Right lobe of liver (tissue), 6 donors: ENCODE measurements at regions not wholly inside any gene's neighbourhood (a gene's known extent, or its start where the extent isn't known, plus 50 kb on each side); places are given as distances from the start of the nearest gene placed in this dataset.

Experiments used
- ATAC-seq, 4 donors: fragments of 200-7000 bp; cut with Tn5 transposase; one replicate each; pipeline ENCODE4 v1.9.1; 2020; ENCODE audit warnings: mild to moderate bottlenecking in 4 of 4, moderate library complexity in 4 of 4
- DNase-seq, 3 donors: peaks; one replicate each; pipeline ENCODE4 v3.0.0-alpha.2; 2020
- H3K27ac ChIP-seq, 3 donors: fragments of 200-600 bp; one replicate each; pipeline ENCODE4 v1.8.0; 2022
- H3K27me3 ChIP-seq, 2 donors: fragments of 200-600 bp; one replicate each; pipeline ENCODE4 v1.8.0; 2022
- H3K36me3 ChIP-seq, 4 donors: fragments of 200-600 bp; sonication (generic) in 1 of 4; one replicate each; pipeline versions ENCODE4 v1.5.1 to v1.8.0; 2017 to 2022; ENCODE audit warnings: control low read depth in 1 of 4
- H3K4me1 ChIP-seq, 4 donors: fragments of 200-600 bp; sonication (generic) in 1 of 4; one replicate each; pipeline versions ENCODE4 v1.5.1 to v1.8.0; 2017 to 2022; ENCODE audit warnings: control low read depth in 1 of 4
- H3K4me3 ChIP-seq, 3 donors: fragments of 200-600 bp; one replicate each; pipeline ENCODE4 v1.8.0; 2022
- H3K9me3 ChIP-seq, 4 donors: fragments of 200-600 bp; sonication (generic) in 1 of 4; one replicate each; pipeline versions ENCODE4 v1.5.1 to v1.8.0; 2017 to 2022; ENCODE audit warnings: control low read depth in 1 of 4
- CTCF ChIP-seq, 4 donors: fragments of 200-600 bp in 3 of 4; fragments of 450-650 bp in 1 of 4; IDR thresholded peaks; one replicate each; pipeline versions ENCODE4 v1.5.1 to v1.8.0; 2016 to 2022; ENCODE audit warnings: antibody characterized with exemption in 4 of 4, mild to moderate bottlenecking in 2 of 4
- POLR2A ChIP-seq: fragments of 450-650 bp; IDR thresholded peaks from one replicate; pipeline ENCODE4 v1.6.1; 2017; ENCODE audit warnings: antibody characterized with exemption, mild to moderate bottlenecking
- WGBS: methylation state at CpG from one replicate; pipeline ENCODE4 v1.1.6; 2018; ENCODE audit warnings: low coverage, low lambda C conversion rate; ENCODE audit not compliant: insufficient coverage; ENCODE audit errors: missing lambda C conversion rate; 5-methylcytosine and 5-hydroxymethylcytosine counted together
- intact Hi-C, 2 donors: fragments of 100-400 bp; cut with DNase I; formaldehyde crosslinking; loops; one replicate each; pipeline versions ENCODE4 v1.11.2 to v1.14.1; 2022
- donor health status: DM: no; HTN: yes; CAD: no.
- donor health status: DM: no; HTN: no; CAD: no.
- donor health status: DM: no; HTN: no; CAD: no.
- donor health status: DM: no; HTN: yes; CAD: no.
- donor health status: DM: no; HTN: yes; CAD: no.

DNA sequence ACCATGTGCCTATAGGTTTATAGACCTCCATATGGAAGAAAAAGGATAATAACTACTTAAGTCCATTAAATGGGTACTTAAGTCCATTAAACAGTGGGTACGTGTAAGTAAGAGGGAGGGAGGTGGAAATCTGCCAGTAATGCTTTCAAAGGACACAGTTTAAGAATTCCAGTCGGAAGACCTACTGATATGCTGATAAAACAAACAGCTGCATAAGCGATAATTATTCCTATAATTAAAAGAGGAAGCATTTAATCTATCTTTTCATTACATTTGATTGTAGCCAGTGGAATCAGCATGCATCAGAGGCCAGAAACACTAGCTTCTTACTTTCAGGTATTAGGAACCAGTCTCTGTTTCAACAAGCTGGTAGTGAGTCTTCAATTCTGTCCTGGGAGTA, 96.4 kb upstream of the DDX18 start:
- ATAC-seq (no peak), DNase-seq (no peak)
- H3K4me1 ChIP-seq, result no peaks in the 10 kb centered on the region
- H3K27ac ChIP-seq, result no peak overlapping the region
- H3K36me3 ChIP-seq, result no peaks in the 10 kb centered on the region
- no peak overlapping the region for H3K4me3 ChIP-seq
- H3K27me3 ChIP-seq, result no peaks in the 10 kb centered on the region
- WGBS, result 23% methylated on average over 3 of the region's 3 CpGs
- H3K9me3 ChIP-seq, result no peaks in the 10 kb centered on the region
- intact Hi-C loops, result no loop called here
- TF ChIP-seq POLR2A (no peak), CTCF (IDR thresholded peaks at IDR 0.05) (no peak)

DNA sequence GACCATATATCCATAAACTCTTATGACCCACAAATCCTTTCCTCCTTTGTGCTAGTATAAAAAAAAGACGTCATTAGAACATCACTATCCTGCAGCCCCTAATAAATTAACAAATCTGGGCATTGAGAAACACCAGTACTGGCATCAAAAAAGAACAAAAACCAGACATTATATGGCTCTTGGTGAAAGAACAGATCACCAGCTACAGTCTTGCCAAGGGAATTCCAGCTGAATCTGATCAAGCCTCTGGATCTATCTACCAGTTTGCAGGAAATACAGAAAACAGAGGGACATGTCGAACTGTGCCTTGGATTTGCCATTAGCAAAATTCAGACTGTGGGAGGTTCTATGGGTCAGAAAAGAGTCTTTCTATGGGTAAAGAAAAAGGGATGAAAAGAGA, 93.7 kb upstream of the DDX18 start:
- 47% methylated on average over 2 of the region's 2 CpGs for WGBS
- H3K36me3 ChIP-seq, result no peaks in the 10 kb centered on the region
- DNase-seq, result no peak
- H3K27me3 ChIP-seq, result no peaks in the 10 kb centered on the region
- no peak overlapping the region for H3K27ac ChIP-seq
- no peak for TF ChIP-seq CTCF (IDR thresholded peaks at IDR 0.05)
- TF ChIP-seq POLR2A, result no peak
- H3K4me3 ChIP-seq, result no peak overlapping the region
- intact Hi-C loops, result no loop called here
- no peak for ATAC-seq
- H3K4me1 ChIP-seq, result no peaks in the 10 kb centered on the region
- no peaks in the 10 kb centered on the region for H3K9me3 ChIP-seq

GRCh38 chr2:117723483-117723882, 91.0 kb upstream of the DDX18 start:
- no peaks in the 10 kb centered on the region for H3K9me3 ChIP-seq
- intact Hi-C loops, result no loop called here
- H3K4me1 ChIP-seq, result no peaks in the 10 kb centered on the region
- H3K4me3 ChIP-seq, result no peak overlapping the region
- WGBS, result 79% methylated on average over 2 of the region's 2 CpGs
- H3K27me3 ChIP-seq, result no peaks in the 10 kb centered on the region
- H3K27ac ChIP-seq, result no peak overlapping the region
- no peak for TF ChIP-seq POLR2A
- TF ChIP-seq CTCF (IDR thresholded peaks at IDR 0.05), result no peak
- H3K36me3 ChIP-seq, result no peaks in the 10 kb centered on the region
- no peak for DNase-seq
- ATAC-seq, result no peak

GRCh38 chr2:117723888-117724434, 90.5 kb upstream of the DDX18 start:
- no peaks in the 10 kb centered on the region for H3K9me3 ChIP-seq
- H3K27ac ChIP-seq, result no peak overlapping the region
- no peaks in the 10 kb centered on the region for H3K4me1 ChIP-seq
- no peak for DNase-seq
- H3K4me3 ChIP-seq, result no peak overlapping the region
- no peaks in the 10 kb centered on the region for H3K36me3 ChIP-seq
- 60% methylated on average over 8 of the region's 9 CpGs for WGBS
- no peaks in the 10 kb centered on the region for H3K27me3 ChIP-seq
- no peak for ATAC-seq
- TF ChIP-seq POLR2A (no peak), CTCF (IDR thresholded peaks at IDR 0.05) (no peak)
- intact Hi-C loops, result no loop called here

GRCh38 chr2:117726747-117727146, 87.7 kb upstream of the DDX18 start:
- 49% methylated on average over 5 of the region's 5 CpGs for WGBS
- DNase-seq (no peak), ATAC-seq (no peak)
- Histone ChIP-seq H3K27me3 (no peaks in the 10 kb centered on the region), H3K9me3 (no peaks in the 10 kb centered on the region), H3K27ac (no peak overlapping the region), H3K36me3 (no peaks in the 10 kb centered on the region), H3K4me1 (no peaks in the 10 kb centered on the region), H3K4me3 (no peak overlapping the region)
- no peak for TF ChIP-seq POLR2A
- no peak for TF ChIP-seq CTCF (IDR thresholded peaks at IDR 0.05)
- intact Hi-C loops, result no loop called here
